B cell (primary cell): ENCODE measurements at regions not wholly inside any gene's neighbourhood (a gene's known extent, or its start where the extent isn't known, plus 50 kb on each side); places are given as distances from the start of the nearest gene placed in this dataset.

Source experiments
- ATAC-seq: fragments of 200-7000 bp; cut with Tn5 transposase; one replicate; pipeline ENCODE4 v1.10.0; 2021; ENCODE audit warnings: low read depth, mild to moderate bottlenecking, moderate number of reproducible peaks, moderate library complexity
- CTCF ChIA-PET: fragments of 350-600 bp; sonication (Branson Sonifier 250); formaldehyde crosslinking; loops from one replicate; lab custom pipeline; 2021; ENCODE audit warnings: antibody characterized with exemption, inconsistent platforms; lab: Charles Lee
- POLR2A ChIA-PET: fragments of 350-600 bp; sonication (Branson Sonifier 250); formaldehyde crosslinking; loops from one replicate; lab custom pipeline; 2021; ENCODE audit warnings: antibody characterized with exemption; lab: Charles Lee
- DNase-seq: peaks from one replicate; pipeline ENCODE4 v3.0.0; 2013
- H2AFZ ChIP-seq: 2 replicates; pipeline ENCODE4 v1.6.1; 2012; ENCODE audit warnings: mild to moderate bottlenecking, low read depth, low read length; ENCODE audit not compliant: insufficient read depth, poor library complexity, severe bottlenecking
- H3K27ac ChIP-seq, 2 donors: 1 replicate in 1 of 2; 2 replicates in 1 of 2; pipeline ENCODE4 v1.5.1; 2012 to 2013; ENCODE audit warnings: low read length in 2 of 2, mild to moderate bottlenecking in 2 of 2, moderate library complexity in 1 of 2
- H3K27me3 ChIP-seq, 4 experiments: fragments of 200-600 bp in 1 of 4; sonication (generic) in 1 of 4; replicated peaks in 1 of 4; 1 replicate in 2 of 4; 2 replicates in 2 of 4; pipeline versions ENCODE4 v1.6.1 to v1.7.0; 2013 to 2016; ENCODE audit warnings: low read length in 3 of 4, mild to moderate bottlenecking in 2 of 4, mixed read lengths in 1 of 4, moderate library complexity in 1 of 4; ENCODE audit not compliant: insufficient read depth in 4 of 4, control insufficient read depth in 3 of 4; ENCODE audit errors: control extremely low read depth in 1 of 4
- H3K36me3 ChIP-seq, 2 experiments: replicated peaks in 1 of 2; 1 replicate in 1 of 2; 2 replicates in 1 of 2; pipeline versions ENCODE4 v1.6.1 to v1.7.1; 2013; ENCODE audit warnings: low read length in 1 of 2; ENCODE audit not compliant: insufficient read depth in 2 of 2, control insufficient read depth in 1 of 2; ENCODE audit errors: control extremely low read depth in 1 of 2, extremely low read depth in 1 of 2
- H3K4me1 ChIP-seq, 2 donors: fragments of 200-600 bp in 1 of 2; sonication (generic) in 1 of 2; 1 replicate in 1 of 2; 2 replicates in 1 of 2; pipeline versions ENCODE4 v1.5.1 to v1.6.1; 2013 to 2017; ENCODE audit warnings: low read length in 2 of 2; ENCODE audit not compliant: control insufficient read depth in 2 of 2, insufficient read depth in 2 of 2
- H3K4me2 ChIP-seq: replicated peaks from 2 replicates; pipeline ENCODE3; 2012; ENCODE audit warnings: mild to moderate bottlenecking, low read depth, low read length; ENCODE audit not compliant: poor library complexity, severe bottlenecking
- H3K4me3 ChIP-seq, 5 experiments: fragments of 200-600 bp in 1 of 5; sonication (generic) in 1 of 5; 1 replicate in 3 of 5; 2 replicates in 2 of 5; pipeline versions ENCODE4 v1.5.1 to v1.7.0; 2011 to 2016; ENCODE audit warnings: low read length in 4 of 5, mild to moderate bottlenecking in 4 of 5, low read depth in 2 of 5, control low read depth in 1 of 5, moderate library complexity in 1 of 5; ENCODE audit not compliant: insufficient read depth in 1 of 5; ENCODE audit errors: control extremely low read depth in 1 of 5, extremely low read depth in 1 of 5
- H3K79me2 ChIP-seq: fragments of 200-600 bp; sonication (generic); one replicate; pipeline ENCODE4 v1.6.0; 2016; ENCODE audit warnings: low read length; ENCODE audit not compliant: control insufficient read depth, insufficient read depth
- H3K9ac ChIP-seq: fragments of 200-600 bp; sonication (generic); 2 replicates; pipeline ENCODE4 v1.6.1; 2017; ENCODE audit warnings: mild to moderate bottlenecking, low read length, moderate library complexity
- H3K9me3 ChIP-seq, 3 donors: one replicate each; pipeline versions ENCODE4 v1.6.1 to v1.7.1; 2013; ENCODE audit warnings: low read length in 2 of 3; ENCODE audit not compliant: control insufficient read depth in 2 of 3, insufficient read depth in 1 of 3; ENCODE audit errors: control extremely low read depth in 1 of 3
- H4K20me1 ChIP-seq: 2 replicates; pipeline ENCODE4 v1.6.0; 2012; ENCODE audit warnings: mild to moderate bottlenecking, low read length; ENCODE audit not compliant: insufficient read depth, control insufficient read depth, poor library complexity, severe bottlenecking
- H3K27ac Mint-ChIP-seq: one replicate; pipeline ENCODE4 v1.8.0; 2021; ENCODE audit warnings: mixed read lengths
- H3K27me3 Mint-ChIP-seq: one replicate; pipeline ENCODE4 v1.8.0; 2021; ENCODE audit warnings: mixed read lengths
- H3K4me1 Mint-ChIP-seq: one replicate; pipeline ENCODE4 v1.8.0; 2021; ENCODE audit warnings: mixed read lengths
- H3K4me3 Mint-ChIP-seq: one replicate; pipeline ENCODE4 v1.8.0; 2021; ENCODE audit warnings: mixed read lengths
- H3K9me3 Mint-ChIP-seq: one replicate; pipeline ENCODE4 v1.8.0; 2022; ENCODE audit warnings: mixed read lengths; ENCODE audit not compliant: insufficient read depth
- EZH2 ChIP-seq: IDR thresholded peaks from 2 replicates; pipeline ENCODE4 v1.6.1; 2012; ENCODE audit warnings: borderline replicate concordance, low read depth, mild to moderate bottlenecking, moderate library complexity, low read length; ENCODE audit not compliant: insufficient read depth, poor library complexity, severe bottlenecking
- WGBS: methylation state at CpG from one replicate; pipeline ENCODE4 v1.1.5; 2013; ENCODE audit warnings: missing lambda C conversion rate; ENCODE audit not compliant: insufficient coverage; 5-methylcytosine and 5-hydroxymethylcytosine counted together
- intact Hi-C: fragments of 100-400 bp; cut with micrococcal nuclease; formaldehyde crosslinking; loops from one replicate; pipeline ENCODE4 v1.10.0; 2022
- TF ChIP-seq, protein P1 (sequence below): fragments of 200-600 bp; IDR thresholded peaks from one replicate; pipeline ENCODE4 v1.8.0; 2022; ENCODE audit warnings: antibody characterized with exemption, mild to moderate bottlenecking

DNA sequence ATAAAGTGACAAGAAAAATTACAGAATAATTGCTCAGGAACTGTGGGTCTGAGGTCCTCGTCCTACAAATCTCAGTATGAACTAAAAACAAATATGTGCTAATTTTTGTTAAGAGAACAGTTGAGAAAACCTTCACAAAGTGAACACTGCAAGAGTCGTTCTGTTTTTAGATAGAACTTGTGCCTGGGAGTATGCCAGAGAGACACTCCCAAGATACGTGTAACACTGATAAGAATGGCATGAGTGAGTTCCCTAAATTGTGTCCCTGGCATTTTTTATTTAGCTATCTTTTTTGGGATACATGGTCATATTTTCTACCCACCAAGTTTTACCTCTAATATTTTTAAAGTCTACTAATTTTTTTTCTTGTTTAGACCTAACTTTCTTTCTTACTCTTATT lies 860.0 kb upstream of the NR2F2 start:
- Mint-ChIP-seq H3K4me1 (no peaks in the 10 kb centered on the region), H3K27ac (no peak overlapping the region), H3K27me3 (no peaks in the 10 kb centered on the region), H3K4me3 (no peak overlapping the region), H3K9me3 (peaks cover 3% of the 10 kb centered on the region)
- TF ChIP-seq EZH2: no peak
- TF ChIP-seq, protein P1, sequence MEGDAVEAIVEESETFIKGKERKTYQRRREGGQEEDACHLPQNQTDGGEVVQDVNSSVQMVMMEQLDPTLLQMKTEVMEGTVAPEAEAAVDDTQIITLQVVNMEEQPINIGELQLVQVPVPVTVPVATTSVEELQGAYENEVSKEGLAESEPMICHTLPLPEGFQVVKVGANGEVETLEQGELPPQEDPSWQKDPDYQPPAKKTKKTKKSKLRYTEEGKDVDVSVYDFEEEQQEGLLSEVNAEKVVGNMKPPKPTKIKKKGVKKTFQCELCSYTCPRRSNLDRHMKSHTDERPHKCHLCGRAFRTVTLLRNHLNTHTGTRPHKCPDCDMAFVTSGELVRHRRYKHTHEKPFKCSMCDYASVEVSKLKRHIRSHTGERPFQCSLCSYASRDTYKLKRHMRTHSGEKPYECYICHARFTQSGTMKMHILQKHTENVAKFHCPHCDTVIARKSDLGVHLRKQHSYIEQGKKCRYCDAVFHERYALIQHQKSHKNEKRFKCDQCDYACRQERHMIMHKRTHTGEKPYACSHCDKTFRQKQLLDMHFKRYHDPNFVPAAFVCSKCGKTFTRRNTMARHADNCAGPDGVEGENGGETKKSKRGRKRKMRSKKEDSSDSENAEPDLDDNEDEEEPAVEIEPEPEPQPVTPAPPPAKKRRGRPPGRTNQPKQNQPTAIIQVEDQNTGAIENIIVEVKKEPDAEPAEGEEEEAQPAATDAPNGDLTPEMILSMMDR: no peak
- Histone ChIP-seq H3K9ac (no peak overlapping the region), H3K27ac (no peak overlapping the region), H3K9me3 (peaks cover 0 to 5% (median 0%) of the 10 kb centered on the region in 3 donors), H3K36me3 (no peaks in the 10 kb centered on the region), H3K27me3 (no peaks in the 10 kb centered on the region), H3K79me2 (no peaks in the 10 kb centered on the region), H4K20me1 (no peaks in the 10 kb centered on the region), H3K4me1 (no peaks in the 10 kb centered on the region), H3K4me2 (no peak overlapping the region), H2AFZ (no peak overlapping the region), H3K4me3 (no peak overlapping the region)
- ChIA-PET CTCF (no interaction called here), POLR2A (no interaction called here)
- no peak for ATAC-seq
- intact Hi-C loops: no loop called here
- WGBS: no CpG with 5 or more reads among the region's 3 CpGs
- no peak for DNase-seq

GRCh38 chr15:95470997-95471689 lies 859.4 kb upstream of the NR2F2 start:
- H2AFZ ChIP-seq: no peak overlapping the region
- no peaks in the 10 kb centered on the region for H4K20me1 ChIP-seq
- H3K9me3 Mint-ChIP-seq: peaks cover 3% of the 10 kb centered on the region
- H3K4me1 Mint-ChIP-seq: no peaks in the 10 kb centered on the region
- ChIA-PET POLR2A (no interaction called here), CTCF (no interaction called here)
- no peak for DNase-seq
- no peaks in the 10 kb centered on the region for H3K27me3 Mint-ChIP-seq
- TF ChIP-seq, protein P1: no peak
- TF ChIP-seq EZH2: no peak
- no peak overlapping the region for H3K4me3 Mint-ChIP-seq
- H3K27me3 ChIP-seq: no peaks in the 10 kb centered on the region
- H3K9ac ChIP-seq: no peak overlapping the region
- no peak overlapping the region for H3K4me2 ChIP-seq
- 94% methylated on average over 2 of the region's 4 CpGs for WGBS
- ATAC-seq: no peak
- intact Hi-C loops: no loop called here
- H3K79me2 ChIP-seq: no peaks in the 10 kb centered on the region
- H3K27ac ChIP-seq: no peak overlapping the region
- no peak overlapping the region for H3K27ac Mint-ChIP-seq
- H3K9me3 ChIP-seq: peaks cover 0 to 5% (median 0%) of the 10 kb centered on the region in 3 donors
- no peak overlapping the region for H3K4me3 ChIP-seq
- H3K36me3 ChIP-seq: no peaks in the 10 kb centered on the region
- no peaks in the 10 kb centered on the region for H3K4me1 ChIP-seq
